NCI-H1105 treated with DMSO at 0.1 percent for 48 hours (cell line): ENCODE measurements at regions not wholly inside any gene's neighbourhood (a gene's known extent, or its start where the extent isn't known, plus 50 kb on each side); places are given as distances from the start of the nearest gene placed in this dataset.
"Not testable (repeated sequence)": the region's sequence is repeated elsewhere in the genome, so short reads cannot be mapped to it uniquely, and the experiment has no call there.

Source experiments
- DNase-seq: peaks from one replicate; lab custom pipeline; 2025; lab: John Stamatoyannopoulos, UW

GRCh38 chr1:185681034-185681633 lies 53.1 kb upstream of the HMCN1 start:
- DNase-seq, result peak; percentile 72

GRCh38 chr1:185680453-185680852 lies 53.7 kb upstream of the HMCN1 start:
- no peak for DNase-seq

- no peak for DNase-seq
Observed at GRCh38 chr1:185679220-185679619, 55.0 kb upstream of the HMCN1 start.

GRCh38 chr1:185676969-185677368 lies 57.2 kb upstream of the HMCN1 start:
- no peak for DNase-seq

- DNase-seq, result no peak
Observed at GRCh38 chr1:185674201-185674600, 60.0 kb upstream of the HMCN1 start.

- DNase-seq, result no peak
Observed at GRCh38 chr1:185672719-185673360, 61.4 kb upstream of the HMCN1 start.

- peak; percentile 51 for DNase-seq
Observed at GRCh38 chr1:185670187-185670627, 64.0 kb upstream of the HMCN1 start.

GRCh38 chr1:185668013-185668412 lies 66.2 kb upstream of the HMCN1 start:
- DNase-seq, result no peak

- no peak for DNase-seq
Observed at GRCh38 chr1:185666582-185666981, 67.6 kb upstream of the HMCN1 start.

- DNase-seq, result no peak
Observed at GRCh38 chr1:185663771-185664296, 70.4 kb upstream of the HMCN1 start.

- no peak for DNase-seq
Observed at GRCh38 chr1:185663332-185663731, 70.9 kb upstream of the HMCN1 start.

GRCh38 chr1:185661971-185662370 lies 72.2 kb upstream of the HMCN1 start:
- no peak for DNase-seq

GRCh38 chr1:185656663-185657062 lies 77.5 kb upstream of the HMCN1 start:
- DNase-seq, result no peak

- no peak for DNase-seq
Observed at GRCh38 chr1:185654952-185655314, 79.3 kb upstream of the HMCN1 start.

- DNase-seq, result no peak
Observed at GRCh38 chr1:185654199-185654951, 79.8 kb upstream of the HMCN1 start.

- DNase-seq, result no peak
Observed at GRCh38 chr1:185653615-185654014, 80.6 kb upstream of the HMCN1 start.

- no peak for DNase-seq
Observed at GRCh38 chr1:185652348-185652747, 81.8 kb upstream of the HMCN1 start.

- no peak for DNase-seq
Observed at GRCh38 chr1:185650602-185651230, 83.5 kb upstream of the HMCN1 start.

- DNase-seq, result no peak
Observed at GRCh38 chr1:185648858-185649589, 85.2 kb upstream of the HMCN1 start.

- not testable (repeated sequence) for DNase-seq
Observed at GRCh38 chr1:185647597-185648267, 86.5 kb upstream of the HMCN1 start.

- DNase-seq, result peak; percentile 85
Observed at GRCh38 chr1:185646202-185646683, 87.9 kb upstream of the HMCN1 start.
